ENCODE measurements at regions not wholly inside any gene's neighbourhood (a gene's known extent, or its start where the extent isn't known, plus 50 kb on each side); places are given as distances from the start of the nearest gene placed in this dataset.

GRCh38 chr13:53151336-53152056 lies 122.9 kb downstream of the OLFM4 start:
- TF ChIP-seq, protein P1, sequence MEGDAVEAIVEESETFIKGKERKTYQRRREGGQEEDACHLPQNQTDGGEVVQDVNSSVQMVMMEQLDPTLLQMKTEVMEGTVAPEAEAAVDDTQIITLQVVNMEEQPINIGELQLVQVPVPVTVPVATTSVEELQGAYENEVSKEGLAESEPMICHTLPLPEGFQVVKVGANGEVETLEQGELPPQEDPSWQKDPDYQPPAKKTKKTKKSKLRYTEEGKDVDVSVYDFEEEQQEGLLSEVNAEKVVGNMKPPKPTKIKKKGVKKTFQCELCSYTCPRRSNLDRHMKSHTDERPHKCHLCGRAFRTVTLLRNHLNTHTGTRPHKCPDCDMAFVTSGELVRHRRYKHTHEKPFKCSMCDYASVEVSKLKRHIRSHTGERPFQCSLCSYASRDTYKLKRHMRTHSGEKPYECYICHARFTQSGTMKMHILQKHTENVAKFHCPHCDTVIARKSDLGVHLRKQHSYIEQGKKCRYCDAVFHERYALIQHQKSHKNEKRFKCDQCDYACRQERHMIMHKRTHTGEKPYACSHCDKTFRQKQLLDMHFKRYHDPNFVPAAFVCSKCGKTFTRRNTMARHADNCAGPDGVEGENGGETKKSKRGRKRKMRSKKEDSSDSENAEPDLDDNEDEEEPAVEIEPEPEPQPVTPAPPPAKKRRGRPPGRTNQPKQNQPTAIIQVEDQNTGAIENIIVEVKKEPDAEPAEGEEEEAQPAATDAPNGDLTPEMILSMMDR (IDR thresholded peaks at IDR 0.05), result peak; percentile 29 to 70 (median 49)
- no peak for TF ChIP-seq POLR2AphosphoS5 (IDR thresholded peaks at IDR 0.05; ENCODE audit: insufficient read depth in 1 of 2, low read depth in 1 of 2)
- no peak for TF ChIP-seq POLR2A (IDR thresholded peaks at IDR 0.05)
